HepG2 (cell line): ENCODE measurements at regions not wholly inside any gene's neighbourhood (a gene's known extent, or its start where the extent isn't known, plus 50 kb on each side); places are given as distances from the start of the nearest gene placed in this dataset.
"Not testable (repeated sequence)": the region's sequence is repeated elsewhere in the genome, so short reads cannot be mapped to it uniquely, and the experiment has no call there.

Experiments
- CTCF ChIP-seq: sonication (generic); formaldehyde crosslinking; IDR thresholded peaks from 2 replicates; pipeline ENCODE4 v1.5.0; 2020; ENCODE audit warnings: mild to moderate bottlenecking, missing genetic modification reagents, moderate library complexity
- EZH2 ChIP-seq: conservative IDR thresholded peaks from 2 replicates; pipeline ENCODE4 v1.6.1; 2012; ENCODE audit warnings: mild to moderate bottlenecking, low read depth, low read length, moderate library complexity
- GABPA ChIP-seq, 2 experiments: IDR thresholded peaks; 2 replicates each; pipeline ENCODE4 v1.6.1; 2011 to 2016; ENCODE audit warnings: low read depth in 2 of 2, low read length in 1 of 2, missing biosample characterization in 1 of 2, missing genetic modification characterization in 1 of 2
- HNRNPK ChIP-seq: fragments of 200-400 bp; formaldehyde crosslinking; IDR thresholded peaks from 2 replicates; pipeline ENCODE4 v1.6.1; 2018; ENCODE audit warnings: low read length, low read depth, moderate library complexity, mild to moderate bottlenecking; ENCODE audit not compliant: poor library complexity, severe bottlenecking
- MYC ChIP-seq: sonication (generic); formaldehyde crosslinking; IDR thresholded peaks from 2 replicates; pipeline ENCODE4 v1.9.0; 2021; ENCODE audit warnings: missing genetic modification reagents, borderline replicate concordance
- MYNN ChIP-seq: sonication (generic); formaldehyde crosslinking; IDR thresholded peaks from 2 replicates; pipeline ENCODE4 v1.4.0; 2020; ENCODE audit warnings: mild to moderate bottlenecking, low read depth, missing genetic modification reagents
- PHF20 ChIP-seq: sonication (generic); formaldehyde crosslinking; IDR thresholded peaks from 2 replicates; pipeline ENCODE4 v1.5.0; 2020; ENCODE audit warnings: mild to moderate bottlenecking, missing genetic modification reagents
- POLR2A ChIP-seq, 2 experiments: IDR thresholded peaks; 2 replicates each; pipeline ENCODE4 v1.6.1; 2011; ENCODE audit warnings: low read depth in 2 of 2, low read length in 2 of 2, mild to moderate bottlenecking in 1 of 2, moderate library complexity in 1 of 2; ENCODE audit not compliant: insufficient read depth in 1 of 2
- POLR2AphosphoS5 ChIP-seq: IDR thresholded peaks from 2 replicates; pipeline ENCODE4 v1.6.1; 2012; ENCODE audit warnings: low read depth, low read length
- ZBTB1 ChIP-seq: sonication (generic); formaldehyde crosslinking; IDR thresholded peaks from 2 replicates; pipeline ENCODE4 v1.4.0; 2020; ENCODE audit warnings: missing genetic modification reagents, borderline replicate concordance
- ZBTB49 ChIP-seq: sonication (generic); formaldehyde crosslinking; IDR thresholded peaks from 2 replicates; pipeline ENCODE4 v1.4.0; 2020; ENCODE audit warnings: missing genetic modification reagents, borderline replicate concordance
- ZBTB8A ChIP-seq: sonication (generic); formaldehyde crosslinking; IDR thresholded peaks from 2 replicates; pipeline ENCODE4 v1.4.0; 2020; ENCODE audit warnings: mild to moderate bottlenecking, low read depth, missing genetic modification reagents, borderline replicate concordance
- ZNF12 ChIP-seq: sonication (generic); formaldehyde crosslinking; IDR thresholded peaks from 2 replicates; pipeline ENCODE4 v1.5.0; 2020; ENCODE audit warnings: missing genetic modification reagents
- ZNF382 ChIP-seq: sonication (generic); formaldehyde crosslinking; IDR thresholded peaks from 2 replicates; pipeline ENCODE4 v1.5.0; 2020; ENCODE audit warnings: missing genetic modification reagents, mild to moderate bottlenecking, borderline replicate concordance

GRCh38 chr4:3380336-3380735, 61.4 kb upstream of the HGFAC start:
- not testable (repeated sequence) for TF ChIP-seq GABPA (IDR thresholded peaks at IDR 0.05; ENCODE audit: low read depth, low read length); GABPA (CRISPR knock-in tag; IDR thresholded peaks at IDR 0.05; ENCODE audit: low read depth); CTCF; EZH2; ZBTB8A (CRISPR knock-in tag); PHF20 (CRISPR knock-in tag); MYNN; ZBTB49 (CRISPR knock-in tag); ZNF12 (CRISPR knock-in tag); ZBTB1 (CRISPR knock-in tag); POLR2A (IDR thresholded peaks at IDR 0.05; ENCODE audit: insufficient read depth in 1 of 2, low read depth in 2 of 2, low read length in 2 of 2); ZNF382 (CRISPR knock-in tag); HNRNPK; MYC (CRISPR knock-in tag); POLR2AphosphoS5
